ENCODE measurements at regions not wholly inside any gene's neighbourhood (a gene's known extent, or its start where the extent isn't known, plus 50 kb on each side); places are given as distances from the start of the nearest gene placed in this dataset.

DNA sequence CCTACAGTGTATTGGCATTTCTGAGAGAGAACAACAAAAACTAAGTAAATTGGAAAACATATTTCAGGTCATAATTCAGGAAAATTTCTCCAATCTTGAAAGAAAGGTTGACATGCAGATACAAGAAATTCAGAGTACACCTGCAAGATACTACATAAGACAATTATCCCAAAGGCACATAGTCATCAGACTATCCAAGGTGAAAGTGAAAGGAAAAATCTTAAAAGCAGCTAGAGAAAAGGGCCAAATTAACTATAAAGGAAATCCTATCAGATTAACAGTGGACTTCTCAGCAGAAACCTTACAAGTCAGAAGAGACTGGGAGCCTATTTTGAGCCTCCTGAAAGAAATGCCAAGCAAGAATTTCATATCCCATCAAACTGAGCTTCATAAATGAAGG lies 449.0 kb upstream of the MMADHC start:
- TF ChIP-seq, protein P1, sequence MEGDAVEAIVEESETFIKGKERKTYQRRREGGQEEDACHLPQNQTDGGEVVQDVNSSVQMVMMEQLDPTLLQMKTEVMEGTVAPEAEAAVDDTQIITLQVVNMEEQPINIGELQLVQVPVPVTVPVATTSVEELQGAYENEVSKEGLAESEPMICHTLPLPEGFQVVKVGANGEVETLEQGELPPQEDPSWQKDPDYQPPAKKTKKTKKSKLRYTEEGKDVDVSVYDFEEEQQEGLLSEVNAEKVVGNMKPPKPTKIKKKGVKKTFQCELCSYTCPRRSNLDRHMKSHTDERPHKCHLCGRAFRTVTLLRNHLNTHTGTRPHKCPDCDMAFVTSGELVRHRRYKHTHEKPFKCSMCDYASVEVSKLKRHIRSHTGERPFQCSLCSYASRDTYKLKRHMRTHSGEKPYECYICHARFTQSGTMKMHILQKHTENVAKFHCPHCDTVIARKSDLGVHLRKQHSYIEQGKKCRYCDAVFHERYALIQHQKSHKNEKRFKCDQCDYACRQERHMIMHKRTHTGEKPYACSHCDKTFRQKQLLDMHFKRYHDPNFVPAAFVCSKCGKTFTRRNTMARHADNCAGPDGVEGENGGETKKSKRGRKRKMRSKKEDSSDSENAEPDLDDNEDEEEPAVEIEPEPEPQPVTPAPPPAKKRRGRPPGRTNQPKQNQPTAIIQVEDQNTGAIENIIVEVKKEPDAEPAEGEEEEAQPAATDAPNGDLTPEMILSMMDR (IDR thresholded peaks at IDR 0.05; ENCODE audit: low read depth, low read length), result no peak
- no peak for TF ChIP-seq EZH2phosphoT487 (IDR thresholded peaks at IDR 0.05; ENCODE audit: low read depth)
